HepG2 (cell line): ENCODE measurements at regions not wholly inside any gene's neighbourhood (a gene's known extent, or its start where the extent isn't known, plus 50 kb on each side); places are given as distances from the start of the nearest gene placed in this dataset.

Experiments used
- CBFB ChIP-seq: sonication (generic); formaldehyde crosslinking; IDR thresholded peaks from 2 replicates; pipeline ENCODE4 v1.4.0; 2020; ENCODE audit warnings: missing genetic modification reagents
- EP300 ChIP-seq, 3 experiments: sonication (generic) in 1 of 3; formaldehyde crosslinking in 1 of 3; IDR thresholded peaks; 2 replicates each; pipeline versions ENCODE4 v1.5.1 to v1.6.1; 2011 to 2020; ENCODE audit warnings: low read depth in 2 of 3, low read length in 2 of 3, borderline replicate concordance in 1 of 3, improper control_type of control experiment in 1 of 3, mild to moderate bottlenecking in 1 of 3, missing genetic modification reagents in 1 of 3, moderate library complexity in 1 of 3
- JUNB ChIP-seq: sonication (generic); formaldehyde crosslinking; IDR thresholded peaks from 2 replicates; pipeline ENCODE4 v1.8.0; 2022; ENCODE audit warnings: missing genetic modification reagents, mild to moderate bottlenecking, borderline replicate concordance
- MED1 ChIP-seq: sonication (generic); formaldehyde crosslinking; IDR thresholded peaks from 2 replicates; pipeline ENCODE4 v1.4.0; 2020; ENCODE audit warnings: missing genetic modification reagents
- NR2F6 ChIP-seq, 2 experiments: IDR thresholded peaks; 2 replicates each; pipeline ENCODE4 v1.6.1; 2016; ENCODE audit warnings: antibody characterized with exemption in 1 of 2, mild to moderate bottlenecking in 1 of 2
- SP5 ChIP-seq: IDR thresholded peaks from 2 replicates; pipeline ENCODE4 v1.6.1; 2016; ENCODE audit warnings: low read depth, borderline replicate concordance
- SRSF1 ChIP-seq: fragments of 200-400 bp; formaldehyde crosslinking; optimal IDR thresholded peaks from 2 replicates; pipeline ENCODE3; 2017; ENCODE audit warnings: mild to moderate bottlenecking, low read depth, low read length, moderate library complexity
- YEATS2 ChIP-seq: sonication (generic); formaldehyde crosslinking; IDR thresholded peaks from 2 replicates; pipeline ENCODE4 v1.4.0; 2020; ENCODE audit warnings: missing genetic modification reagents, borderline replicate concordance
- ZNF775 ChIP-seq: sonication (generic); formaldehyde crosslinking; IDR thresholded peaks from 2 replicates; pipeline ENCODE4 v1.4.0; 2020; ENCODE audit warnings: missing genetic modification reagents, mild to moderate bottlenecking, moderate library complexity, borderline replicate concordance
- ZNF788 ChIP-seq: sonication (generic); formaldehyde crosslinking; IDR thresholded peaks from 2 replicates; pipeline ENCODE4 v1.5.0; 2020; ENCODE audit warnings: mild to moderate bottlenecking, missing genetic modification reagents, borderline replicate concordance
- TF ChIP-seq, protein P1 (sequence below): sonication (generic); formaldehyde crosslinking; IDR thresholded peaks from 2 replicates; pipeline ENCODE4 v1.4.0; 2020; ENCODE audit warnings: missing genetic modification reagents, borderline replicate concordance
- TF ChIP-seq, protein P2 (sequence below): sonication (generic); formaldehyde crosslinking; IDR thresholded peaks from 2 replicates; pipeline ENCODE4 v1.5.0; 2020; ENCODE audit warnings: missing genetic modification reagents
- TF ChIP-seq, protein P3 (sequence below): sonication (generic); formaldehyde crosslinking; conservative IDR thresholded peaks from 2 replicates; pipeline ENCODE4 v1.4.0; 2020; ENCODE audit warnings: missing genetic modification reagents
- TF ChIP-seq, protein P4 (sequence below): sonication (generic); formaldehyde crosslinking; conservative IDR thresholded peaks from 2 replicates; pipeline ENCODE4 v1.8.0; 2022; ENCODE audit warnings: low read depth, missing genetic modification reagents
- TF ChIP-seq, protein P5 (sequence below): IDR thresholded peaks from 2 replicates; pipeline ENCODE4 v1.6.1; 2016

DNA sequence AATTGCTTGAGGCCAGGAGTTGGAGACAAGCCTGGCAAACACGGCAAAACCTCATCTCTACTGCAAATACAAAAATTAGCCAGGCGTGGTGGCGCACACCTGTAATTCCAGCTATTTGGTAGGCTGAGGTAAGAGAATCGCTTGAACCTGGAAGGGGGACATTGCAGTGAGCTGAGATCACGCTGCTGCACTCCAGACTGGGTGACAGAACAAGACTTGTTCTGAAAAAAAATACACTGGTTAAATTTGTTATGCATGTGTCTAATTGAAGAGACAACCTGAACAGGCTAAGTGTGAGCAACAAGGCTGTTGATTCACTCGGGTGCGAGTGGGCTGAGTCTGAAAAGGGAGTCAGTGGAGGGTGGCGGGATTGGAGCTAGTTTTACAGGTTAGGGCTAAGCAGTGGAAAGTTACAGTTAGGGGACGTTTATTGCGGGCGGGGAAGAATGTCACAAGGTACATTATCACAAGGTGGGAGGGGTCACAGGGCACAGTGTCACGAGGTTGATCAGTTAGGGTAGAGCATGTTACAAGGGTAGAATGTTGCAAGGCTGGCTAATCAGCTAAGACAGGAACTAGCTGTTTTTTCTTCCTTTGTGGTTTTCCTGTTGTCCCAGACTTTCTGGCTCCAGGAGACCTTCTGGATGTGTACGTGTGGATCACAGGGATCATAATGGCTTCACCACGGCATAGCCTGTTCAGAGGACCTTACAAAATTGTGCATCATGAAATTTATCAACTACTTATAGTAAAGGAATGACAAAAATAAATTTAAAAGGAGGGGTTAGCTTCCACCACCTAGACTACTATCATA, 115.8 kb downstream of the NAA11 start (continued):
- TF ChIP-seq, protein P1, sequence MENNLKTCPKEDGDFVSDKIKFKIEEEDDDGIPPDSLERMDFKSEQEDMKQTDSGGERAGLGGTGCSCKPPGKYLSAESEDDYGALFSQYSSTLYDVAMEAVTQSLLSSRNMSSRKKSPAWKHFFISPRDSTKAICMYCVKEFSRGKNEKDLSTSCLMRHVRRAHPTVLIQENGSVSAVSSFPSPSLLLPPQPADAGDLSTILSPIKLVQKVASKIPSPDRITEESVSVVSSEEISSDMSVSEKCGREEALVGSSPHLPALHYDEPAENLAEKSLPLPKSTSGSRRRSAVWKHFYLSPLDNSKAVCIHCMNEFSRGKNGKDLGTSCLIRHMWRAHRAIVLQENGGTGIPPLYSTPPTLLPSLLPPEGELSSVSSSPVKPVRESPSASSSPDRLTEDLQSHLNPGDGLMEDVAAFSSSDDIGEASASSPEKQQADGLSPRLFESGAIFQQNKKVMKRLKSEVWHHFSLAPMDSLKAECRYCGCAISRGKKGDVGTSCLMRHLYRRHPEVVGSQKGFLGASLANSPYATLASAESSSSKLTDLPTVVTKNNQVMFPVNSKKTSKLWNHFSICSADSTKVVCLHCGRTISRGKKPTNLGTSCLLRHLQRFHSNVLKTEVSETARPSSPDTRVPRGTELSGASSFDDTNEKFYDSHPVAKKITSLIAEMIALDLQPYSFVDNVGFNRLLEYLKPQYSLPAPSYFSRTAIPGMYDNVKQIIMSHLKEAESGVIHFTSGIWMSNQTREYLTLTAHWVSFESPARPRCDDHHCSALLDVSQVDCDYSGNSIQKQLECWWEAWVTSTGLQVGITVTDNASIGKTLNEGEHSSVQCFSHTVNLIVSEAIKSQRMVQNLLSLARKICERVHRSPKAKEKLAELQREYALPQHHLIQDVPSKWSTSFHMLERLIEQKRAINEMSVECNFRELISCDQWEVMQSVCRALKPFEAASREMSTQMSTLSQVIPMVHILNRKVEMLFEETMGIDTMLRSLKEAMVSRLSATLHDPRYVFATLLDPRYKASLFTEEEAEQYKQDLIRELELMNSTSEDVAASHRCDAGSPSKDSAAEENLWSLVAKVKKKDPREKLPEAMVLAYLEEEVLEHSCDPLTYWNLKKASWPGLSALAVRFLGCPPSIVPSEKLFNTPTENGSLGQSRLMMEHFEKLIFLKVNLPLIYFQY (CRISPR knock-in tag): no peak
- TF ChIP-seq, protein P2, sequence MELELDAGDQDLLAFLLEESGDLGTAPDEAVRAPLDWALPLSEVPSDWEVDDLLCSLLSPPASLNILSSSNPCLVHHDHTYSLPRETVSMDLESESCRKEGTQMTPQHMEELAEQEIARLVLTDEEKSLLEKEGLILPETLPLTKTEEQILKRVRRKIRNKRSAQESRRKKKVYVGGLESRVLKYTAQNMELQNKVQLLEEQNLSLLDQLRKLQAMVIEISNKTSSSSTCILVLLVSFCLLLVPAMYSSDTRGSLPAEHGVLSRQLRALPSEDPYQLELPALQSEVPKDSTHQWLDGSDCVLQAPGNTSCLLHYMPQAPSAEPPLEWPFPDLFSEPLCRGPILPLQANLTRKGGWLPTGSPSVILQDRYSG (CRISPR knock-in tag): no peak
- TF ChIP-seq EP300 (IDR thresholded peaks at IDR 0.05; ENCODE audit: low read depth in 2 of 2, low read length in 2 of 2): peak in 1 of 2 experiments; percentile 44; a peak in 2 of 4 replicates
- TF ChIP-seq EP300 (CRISPR knock-in tag; IDR thresholded peaks at IDR 0.05; ENCODE audit: borderline replicate concordance): peak; percentile 60; the same call in 1 of the 2 replicates
- TF ChIP-seq, protein P3, sequence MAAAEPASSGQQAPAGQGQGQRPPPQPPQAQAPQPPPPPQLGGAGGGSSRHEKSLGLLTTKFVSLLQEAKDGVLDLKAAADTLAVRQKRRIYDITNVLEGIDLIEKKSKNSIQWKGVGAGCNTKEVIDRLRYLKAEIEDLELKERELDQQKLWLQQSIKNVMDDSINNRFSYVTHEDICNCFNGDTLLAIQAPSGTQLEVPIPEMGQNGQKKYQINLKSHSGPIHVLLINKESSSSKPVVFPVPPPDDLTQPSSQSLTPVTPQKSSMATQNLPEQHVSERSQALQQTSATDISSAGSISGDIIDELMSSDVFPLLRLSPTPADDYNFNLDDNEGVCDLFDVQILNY (CRISPR knock-in tag): no peak
- TF ChIP-seq NR2F6 (IDR thresholded peaks at IDR 0.05): 0 out of 2 replicates have a peak, but pooled peaks have one; percentile 18
- peak; percentile 28; the same call in 1 of the 2 replicates for TF ChIP-seq NR2F6 (CRISPR knock-in tag; IDR thresholded peaks at IDR 0.05)
- TF ChIP-seq SP5 (CRISPR knock-in tag): 0 out of 2 replicates have a peak, but pooled peaks have one; percentile 52
- TF ChIP-seq, protein P4, sequence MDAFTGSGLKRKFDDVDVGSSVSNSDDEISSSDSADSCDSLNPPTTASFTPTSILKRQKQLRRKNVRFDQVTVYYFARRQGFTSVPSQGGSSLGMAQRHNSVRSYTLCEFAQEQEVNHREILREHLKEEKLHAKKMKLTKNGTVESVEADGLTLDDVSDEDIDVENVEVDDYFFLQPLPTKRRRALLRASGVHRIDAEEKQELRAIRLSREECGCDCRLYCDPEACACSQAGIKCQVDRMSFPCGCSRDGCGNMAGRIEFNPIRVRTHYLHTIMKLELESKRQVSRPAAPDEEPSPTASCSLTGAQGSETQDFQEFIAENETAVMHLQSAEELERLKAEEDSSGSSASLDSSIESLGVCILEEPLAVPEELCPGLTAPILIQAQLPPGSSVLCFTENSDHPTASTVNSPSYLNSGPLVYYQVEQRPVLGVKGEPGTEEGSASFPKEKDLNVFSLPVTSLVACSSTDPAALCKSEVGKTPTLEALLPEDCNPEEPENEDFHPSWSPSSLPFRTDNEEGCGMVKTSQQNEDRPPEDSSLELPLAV (CRISPR knock-in tag): no peak
- no peak for TF ChIP-seq SRSF1
- TF ChIP-seq, protein P5, sequence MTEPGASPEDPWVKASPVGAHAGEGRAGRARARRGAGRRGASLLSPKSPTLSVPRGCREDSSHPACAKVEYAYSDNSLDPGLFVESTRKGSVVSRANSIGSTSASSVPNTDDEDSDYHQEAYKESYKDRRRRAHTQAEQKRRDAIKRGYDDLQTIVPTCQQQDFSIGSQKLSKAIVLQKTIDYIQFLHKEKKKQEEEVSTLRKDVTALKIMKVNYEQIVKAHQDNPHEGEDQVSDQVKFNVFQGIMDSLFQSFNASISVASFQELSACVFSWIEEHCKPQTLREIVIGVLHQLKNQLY (CRISPR knock-in tag): peak; percentile 57; the same call in 1 of the 2 replicates
- no peak for TF ChIP-seq JUNB
- peak; percentile 68; the same call in 1 of the 2 replicates for TF ChIP-seq CBFB (CRISPR knock-in tag)
- no peak for TF ChIP-seq ZNF775
- TF ChIP-seq ZNF788 (CRISPR knock-in tag): no peak
- TF ChIP-seq MED1 (CRISPR knock-in tag): 0 out of 2 replicates have a peak, but pooled peaks have one; percentile 35
- no peak for TF ChIP-seq YEATS2 (CRISPR knock-in tag)
